HL-60/S4 treated with retinoic acid at 250 ng/mL for 4 days and 3 days (cell line): ENCODE measurements at regions not wholly inside any gene's neighbourhood (a gene's known extent, or its start where the extent isn't known, plus 50 kb on each side); places are given as distances from the start of the nearest gene placed in this dataset.

Experiments
- in situ Hi-C: fragments of 300-500 bp; cut with MboI; formaldehyde crosslinking; loops from 2 replicates; pipeline ENCODE4 v1.7.0; 2022; ENCODE audit warnings: low sequenced_read_pairs

- in situ Hi-C loops: no loop called here
These were observed 245.6 kb upstream of the PITRM1 start for GRCh38 chr10:3418041-3418754.

DNA sequence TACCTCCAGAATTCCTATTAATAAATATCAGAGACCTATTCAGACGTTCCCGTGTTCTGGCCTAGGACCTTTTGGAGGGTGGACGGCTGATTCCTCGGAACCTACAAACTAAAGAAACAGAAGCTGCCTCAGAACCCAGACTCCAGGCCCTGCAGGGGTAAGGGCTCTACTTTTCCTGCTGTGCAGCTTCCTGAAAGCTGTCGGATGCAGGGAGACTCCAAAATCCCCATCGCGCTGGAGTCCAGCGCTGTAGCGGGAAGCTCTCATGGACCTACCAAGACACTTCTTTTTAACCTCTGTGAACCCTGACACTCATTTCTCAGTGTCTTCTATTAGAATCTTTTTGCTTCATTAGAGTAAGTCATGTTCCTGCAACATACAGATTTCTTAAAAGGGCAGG lies 244.5 kb upstream of the PITRM1 start:
- in situ Hi-C loops: no loop called here

DNA sequence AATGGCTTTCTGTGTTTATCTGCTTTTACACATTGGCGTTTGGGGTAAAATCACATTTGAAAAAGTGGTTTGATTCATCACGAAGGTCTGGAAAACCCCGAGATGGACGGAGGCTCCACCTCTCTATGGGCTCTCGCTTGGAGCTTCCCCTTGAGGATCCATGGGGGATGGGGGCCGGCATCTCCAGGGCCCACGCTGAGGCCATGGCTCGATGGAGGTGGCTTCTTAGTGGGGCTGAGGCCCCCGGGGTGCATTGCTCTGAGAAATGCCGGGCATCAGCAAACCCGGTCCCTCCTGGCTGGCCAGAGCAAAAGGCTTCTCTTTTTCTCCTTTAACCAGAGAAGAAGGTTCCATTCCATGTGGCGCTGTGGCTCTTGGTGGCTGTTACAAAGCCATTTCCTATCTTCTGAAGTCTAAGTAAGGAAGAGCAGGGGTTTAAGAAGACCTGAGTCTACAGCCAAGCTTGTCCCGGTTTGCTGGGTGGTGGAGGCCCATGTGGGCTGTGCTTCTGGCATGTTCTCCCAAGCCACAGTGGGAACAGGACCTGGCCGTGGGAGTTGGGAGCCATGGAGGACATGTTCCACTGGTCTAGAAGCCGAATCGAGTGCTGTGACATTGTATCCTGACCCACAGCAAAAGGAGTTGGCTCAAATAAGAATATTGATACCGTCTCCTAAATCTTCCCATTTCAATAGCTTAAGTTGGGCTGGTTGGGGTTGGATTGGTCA lies 243.5 kb upstream of the PITRM1 start:
- in situ Hi-C loops: no loop called here

DNA sequence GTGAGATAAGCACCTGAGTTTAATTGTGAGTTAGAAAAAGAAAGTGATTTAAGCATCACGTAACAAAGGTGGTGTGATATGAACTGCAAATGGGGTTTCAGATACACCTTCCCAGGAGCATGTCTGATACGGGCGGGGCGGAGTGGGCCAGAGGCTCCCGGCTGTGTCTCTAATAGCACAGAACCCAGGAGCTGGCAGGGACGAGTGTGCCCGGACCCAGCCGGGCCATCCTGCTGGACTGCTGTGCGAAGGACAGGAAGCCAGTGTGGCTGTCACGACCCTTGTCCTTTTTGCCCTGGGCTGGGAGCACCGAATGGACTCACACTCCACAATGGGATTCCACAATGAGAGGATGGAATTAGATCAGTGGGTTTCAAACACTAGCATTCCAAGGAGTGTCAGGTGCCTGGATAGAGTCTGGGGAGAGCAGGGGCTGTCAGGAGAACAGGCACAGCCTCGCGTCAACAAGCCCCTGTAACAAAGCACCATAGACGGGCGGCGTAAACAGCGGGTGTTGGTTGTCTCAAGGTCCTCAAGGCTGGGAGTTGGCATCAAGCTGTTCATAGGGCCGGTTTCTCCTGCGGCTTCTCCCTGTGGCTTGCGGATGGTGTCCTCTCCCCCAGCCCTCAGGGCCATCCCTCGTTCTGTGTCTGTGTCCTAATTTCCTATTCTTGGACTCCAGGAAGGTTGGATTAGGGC lies 242.6 kb upstream of the PITRM1 start:
- in situ Hi-C loops: no loop called here

DNA sequence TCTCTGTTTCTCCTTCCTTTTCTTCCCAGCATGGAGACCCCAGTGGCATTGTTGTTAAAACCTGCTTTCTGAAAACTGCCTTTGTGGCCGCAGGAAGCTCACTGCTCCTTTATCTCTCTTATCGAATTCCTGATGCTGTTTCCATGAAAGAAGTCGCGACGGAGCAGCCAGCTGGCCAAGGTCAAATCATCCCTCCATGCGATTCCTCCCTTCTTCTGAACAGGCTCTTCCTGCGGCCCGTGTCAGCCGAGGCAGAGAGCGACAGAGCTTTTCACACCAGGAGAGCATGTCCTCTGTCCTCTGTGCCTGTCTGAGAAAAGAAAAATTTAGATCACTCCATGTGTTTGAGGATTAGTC lies 242.1 kb upstream of the PITRM1 start:
- in situ Hi-C loops: no loop called here

DNA sequence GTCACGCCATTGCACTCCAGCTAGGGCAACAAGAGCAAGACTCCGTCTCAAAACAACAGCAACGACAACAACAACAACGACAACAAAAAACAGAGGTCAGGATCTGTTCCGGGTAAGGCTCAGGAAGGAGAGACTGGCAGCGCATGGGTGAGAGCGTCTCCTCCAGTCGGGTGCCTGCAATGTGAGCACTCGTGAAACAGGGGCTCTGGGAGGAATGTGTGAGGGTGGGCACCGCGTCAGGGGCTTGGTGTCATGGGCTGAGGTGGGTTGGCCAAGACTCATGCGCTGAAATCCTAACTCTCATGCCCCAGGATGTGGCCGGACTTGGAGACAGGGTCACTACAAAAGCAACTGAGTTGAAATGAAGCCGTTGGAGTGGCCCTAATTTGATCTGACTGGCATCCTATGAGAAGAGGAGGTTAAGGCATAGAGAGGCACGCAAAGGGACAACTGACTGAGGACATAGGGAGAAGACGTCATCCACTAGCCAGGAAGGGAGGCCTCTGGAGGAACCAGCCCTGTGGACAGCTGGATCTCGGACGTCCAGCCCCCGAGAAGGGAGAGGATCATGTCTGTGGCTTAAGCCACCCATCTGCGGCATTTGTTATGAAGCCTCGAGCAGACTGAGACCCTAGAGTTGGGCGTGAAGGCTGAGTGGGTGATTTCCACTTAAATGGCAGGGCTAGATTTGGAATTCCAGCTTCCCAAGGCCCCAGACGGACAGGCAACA lies 241.5 kb upstream of the PITRM1 start:
- in situ Hi-C loops: no loop called here

DNA sequence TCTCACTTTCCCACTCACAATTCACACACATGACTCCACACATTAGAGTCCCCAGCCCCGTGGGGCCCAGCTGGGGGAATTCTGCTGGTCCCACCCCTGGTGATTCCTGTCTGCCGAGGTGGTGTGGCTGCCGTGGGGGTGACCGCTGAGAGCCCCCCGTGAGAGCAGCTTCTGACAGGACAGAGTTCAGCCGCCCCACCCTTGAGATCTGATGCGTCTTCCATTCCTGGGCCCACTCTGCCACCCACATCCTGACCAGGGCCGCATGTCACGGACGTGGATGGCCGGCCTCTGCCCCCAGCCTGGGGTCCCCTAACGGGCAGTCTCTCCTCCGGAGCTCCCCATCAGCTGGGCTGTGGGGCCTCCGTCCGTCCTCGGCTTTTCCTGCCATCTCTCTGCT lies 240.1 kb upstream of the PITRM1 start:
- in situ Hi-C loops: no loop called here

GRCh38 chr10:3412071-3412582 lies 239.5 kb upstream of the PITRM1 start:
- in situ Hi-C loops: no loop called here

GRCh38 chr10:3411044-3411443 lies 238.5 kb upstream of the PITRM1 start:
- in situ Hi-C loops: no loop called here

DNA sequence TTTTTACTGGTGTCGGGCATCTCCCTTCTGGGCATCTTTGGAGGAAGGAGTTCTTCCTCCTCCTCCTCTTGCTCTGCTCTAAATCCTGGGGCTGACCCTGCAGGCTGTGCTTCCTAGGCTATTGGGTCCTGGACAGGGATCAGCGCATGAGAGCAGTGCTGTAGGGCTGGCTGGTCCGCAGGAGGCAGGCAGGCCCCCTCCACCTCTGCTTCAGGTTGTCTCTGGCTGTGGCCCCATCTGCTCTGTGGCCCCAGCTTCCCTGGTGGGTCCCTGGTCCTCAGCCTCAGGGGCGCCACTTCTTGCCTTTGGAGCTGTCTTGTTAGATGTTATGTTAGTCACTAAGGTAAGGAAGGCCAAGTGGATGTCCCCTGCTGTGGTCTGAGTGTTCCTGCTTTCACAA lies 237.3 kb upstream of the PITRM1 start:
- in situ Hi-C loops: no loop called here

DNA sequence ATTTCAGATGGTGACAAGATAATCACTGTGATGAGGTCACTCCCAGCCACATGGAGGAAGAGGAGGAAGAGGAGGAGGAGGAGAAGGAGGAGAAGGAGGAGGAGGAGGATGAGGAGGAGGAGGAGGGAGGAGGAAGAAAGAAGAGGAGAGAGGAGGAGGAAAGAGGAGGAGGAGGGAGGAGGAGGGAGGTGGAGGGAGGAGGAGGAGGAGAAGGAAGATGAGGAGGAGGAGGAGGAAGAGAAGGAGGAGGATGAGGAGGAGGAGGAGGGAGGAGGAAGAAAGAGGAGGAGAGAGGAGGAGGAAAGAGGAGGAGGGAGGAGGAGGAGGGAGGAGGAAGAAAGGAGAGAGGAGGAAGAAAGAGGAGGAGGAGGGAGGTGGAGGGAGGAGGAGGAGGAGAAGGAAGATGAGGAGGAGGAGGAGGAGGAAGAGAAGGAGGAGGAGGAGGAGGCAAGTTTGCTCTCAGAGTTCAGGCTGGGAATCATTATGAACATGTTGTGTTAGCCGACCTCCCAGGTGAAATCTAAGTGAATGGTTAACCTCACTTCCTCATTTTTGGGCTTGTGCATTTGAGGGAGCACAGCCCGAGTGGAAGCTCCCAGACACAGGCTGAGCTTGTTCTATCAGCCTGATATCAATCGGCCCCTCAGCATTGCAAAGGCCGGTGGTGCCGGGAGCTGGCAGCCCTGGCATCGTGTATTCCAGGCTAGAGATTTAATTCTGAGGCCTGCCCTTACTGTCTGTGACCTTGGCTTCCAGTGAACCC lies 236.2 kb upstream of the PITRM1 start:
- in situ Hi-C loops: no loop called here

DNA sequence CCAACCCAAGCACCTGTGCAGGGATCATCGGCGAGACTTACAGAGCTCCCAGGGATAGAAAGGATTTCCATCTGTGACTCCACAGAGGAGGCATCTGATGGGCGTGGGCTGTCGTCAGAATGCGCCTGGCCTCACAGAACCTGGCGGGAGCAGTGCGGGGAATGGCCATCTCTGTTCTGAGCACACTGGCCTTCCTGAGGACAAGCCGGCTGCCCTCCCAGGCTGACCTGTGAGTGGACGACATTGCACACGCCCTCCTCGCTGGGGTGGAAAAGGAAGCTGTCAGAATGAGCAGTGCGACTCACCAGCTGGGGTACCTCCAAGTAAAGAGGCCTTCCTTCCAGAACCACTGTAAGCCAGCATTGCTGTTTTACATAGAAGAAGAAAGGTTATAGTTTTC lies 234.6 kb upstream of the PITRM1 start:
- in situ Hi-C loops: no loop called here

DNA sequence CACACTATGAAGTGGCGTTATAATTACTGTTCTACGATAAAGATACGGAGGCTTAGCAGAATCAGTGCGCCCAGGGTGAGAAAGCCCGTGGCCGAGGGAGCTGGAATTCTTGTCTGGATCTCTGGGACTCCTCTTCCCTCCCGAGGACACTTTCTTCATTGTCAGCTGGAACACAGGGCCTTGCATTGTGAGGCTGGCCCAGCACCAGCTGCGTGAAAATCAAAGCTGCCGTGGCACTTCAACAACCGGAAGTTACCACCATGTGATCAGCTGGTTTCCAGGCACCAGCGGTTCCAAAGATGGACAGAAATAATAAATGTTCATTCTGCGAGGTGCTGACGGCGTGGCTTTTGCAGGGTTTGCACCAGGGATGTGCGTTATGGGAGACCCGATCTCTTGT lies 234.0 kb upstream of the PITRM1 start:
- in situ Hi-C loops: no loop called here

DNA sequence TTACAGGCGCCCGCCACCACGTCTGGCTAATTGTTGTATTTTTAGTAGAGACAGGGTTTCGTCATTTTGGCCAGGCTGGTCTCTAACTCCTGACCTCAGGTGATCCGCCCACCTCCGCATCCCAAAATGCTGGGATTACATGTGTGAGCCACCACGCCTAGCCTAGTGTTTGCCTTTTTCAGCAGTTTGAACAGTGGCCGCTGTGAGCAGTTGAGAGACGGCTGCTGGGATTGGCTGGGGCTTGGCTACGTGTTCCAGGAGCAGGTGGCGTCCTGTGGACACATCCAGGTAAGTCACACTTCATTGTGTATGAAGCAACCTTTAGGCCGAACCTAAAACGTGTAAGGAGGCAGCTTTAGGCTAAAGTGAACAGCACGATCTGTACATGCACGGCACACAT lies 231.8 kb upstream of the PITRM1 start:
- in situ Hi-C loops: no loop called here

DNA sequence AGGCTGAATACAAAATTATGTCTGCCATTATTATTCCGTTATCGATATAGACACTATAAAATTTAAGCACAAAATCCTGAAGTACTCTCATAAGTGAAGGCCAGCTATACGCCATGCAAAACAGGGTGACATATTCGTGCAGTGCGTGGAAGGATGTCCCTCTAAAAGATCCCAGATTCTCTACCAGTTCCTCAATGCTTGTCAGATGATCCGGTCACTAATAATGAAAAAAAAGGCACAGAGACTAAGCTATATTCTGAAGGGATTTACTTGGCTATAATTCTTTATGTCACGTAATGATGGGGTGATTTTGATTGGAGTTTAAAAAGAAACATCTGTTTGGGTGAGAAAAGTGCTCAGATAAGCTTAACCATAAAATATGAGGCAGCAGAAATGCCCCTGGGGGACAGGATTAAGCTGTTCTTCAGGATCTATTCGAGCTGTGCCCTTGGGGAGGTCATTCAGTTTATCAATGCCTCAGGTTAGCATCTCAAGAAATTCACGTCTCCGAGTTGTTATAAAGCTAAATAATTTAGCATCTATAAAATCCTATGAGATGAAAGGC lies 229.7 kb upstream of the PITRM1 start:
- in situ Hi-C loops: no loop called here

DNA sequence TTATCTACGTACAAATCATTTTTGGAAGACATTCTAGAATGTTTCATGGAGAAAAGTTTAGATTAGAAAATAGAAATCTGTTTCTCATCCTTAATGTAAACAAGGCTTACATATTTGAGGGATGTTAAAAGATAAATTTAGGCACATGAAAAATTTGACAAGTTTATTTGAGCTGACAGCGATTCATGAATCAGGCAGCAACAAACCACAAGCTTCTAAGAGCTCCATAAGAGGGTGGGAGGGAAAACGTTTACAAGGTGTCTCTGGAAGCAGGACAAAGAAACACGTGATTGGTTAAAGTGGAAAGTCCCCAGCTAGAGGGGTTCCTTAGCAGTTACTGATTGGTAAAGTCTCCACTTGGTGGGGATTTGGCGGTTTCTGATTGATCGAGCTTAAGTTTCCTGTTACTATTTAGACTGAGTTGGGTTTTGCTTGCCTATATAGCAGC lies 228.9 kb upstream of the PITRM1 start:
- in situ Hi-C loops: no loop called here

DNA sequence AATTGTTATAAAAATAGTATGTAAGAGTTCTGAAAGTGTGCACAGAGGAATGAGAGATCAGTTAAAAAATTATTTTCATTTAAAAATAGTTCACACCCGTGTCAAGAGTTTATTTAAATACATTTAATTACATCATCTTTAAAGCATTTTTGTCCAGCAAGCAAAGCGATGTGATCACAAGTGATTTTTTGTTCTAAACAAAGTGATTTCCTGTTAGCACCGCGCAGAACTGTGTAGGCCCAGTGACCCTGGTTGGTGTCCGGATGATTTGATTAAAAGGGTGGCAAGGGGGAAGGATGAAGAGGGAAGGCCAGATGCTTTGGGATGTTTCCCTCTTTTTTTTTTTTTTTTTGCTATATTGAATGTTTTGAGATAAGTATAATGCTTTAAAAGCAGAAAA lies 227.8 kb upstream of the PITRM1 start:
- in situ Hi-C loops: no loop called here

DNA sequence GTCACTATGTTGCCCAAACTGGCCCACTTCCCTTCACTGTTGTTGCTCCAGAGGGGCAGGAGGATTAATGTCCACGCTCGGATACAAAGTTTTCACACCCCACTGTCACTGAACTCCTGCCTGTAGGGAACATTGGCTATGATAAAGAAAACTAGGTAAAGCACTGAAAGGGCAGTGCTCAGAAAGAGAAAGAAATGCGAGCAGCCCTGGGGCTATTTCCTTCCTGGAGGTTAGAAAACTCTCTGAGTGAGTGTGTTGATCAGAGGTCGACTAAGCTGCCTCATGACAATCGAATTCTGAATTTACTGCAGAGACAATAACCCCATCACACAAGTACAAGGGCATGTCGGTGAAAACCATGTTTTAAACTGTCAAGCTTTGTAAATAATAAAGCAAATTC lies 227.2 kb upstream of the PITRM1 start:
- in situ Hi-C loops: no loop called here

DNA sequence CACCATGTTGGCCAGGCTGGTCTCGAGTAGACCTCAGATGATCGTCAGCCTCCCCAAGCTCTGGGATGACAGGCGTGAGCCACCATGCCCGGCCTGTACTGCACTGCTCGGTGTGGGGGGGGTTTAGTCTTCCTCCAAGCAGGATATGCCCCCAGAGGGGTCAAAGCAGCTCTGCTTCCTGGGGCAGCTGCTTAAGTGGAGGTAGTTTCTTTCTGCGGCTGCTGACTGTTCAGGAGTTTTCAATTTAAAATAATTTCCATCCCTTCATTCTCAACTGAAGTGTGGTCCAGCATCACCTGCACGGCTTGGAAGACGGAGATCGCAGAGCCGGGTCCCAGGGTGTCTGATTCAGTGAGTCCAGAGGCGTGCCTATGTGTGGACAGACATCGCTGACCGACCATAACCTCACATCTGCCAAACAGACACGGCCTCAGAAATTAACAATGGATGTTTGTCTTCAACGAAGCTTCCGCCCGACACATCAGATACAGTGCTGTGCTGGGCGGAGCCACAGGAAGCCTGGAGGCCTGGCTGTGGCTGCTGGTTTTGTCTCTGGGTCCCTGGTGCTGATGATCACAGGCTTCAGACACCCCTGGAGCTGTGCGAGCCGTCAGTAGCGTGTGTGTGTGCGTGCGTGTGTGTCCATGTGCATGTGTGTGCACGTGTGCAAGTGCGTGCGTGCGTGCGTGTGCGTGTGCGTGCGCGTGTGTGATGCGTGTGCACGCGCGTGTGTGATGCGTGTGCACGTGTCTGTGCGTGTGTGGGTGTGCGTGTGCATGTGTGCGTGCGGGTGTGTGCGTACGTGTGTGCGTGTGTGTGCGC lies 226.5 kb upstream of the PITRM1 start:
- in situ Hi-C loops: no loop called here
